OCI-LY3 (cell line): ENCODE measurements at regions not wholly inside any gene's neighbourhood (a gene's known extent, or its start where the extent isn't known, plus 50 kb on each side); places are given as distances from the start of the nearest gene placed in this dataset.

Experiments used
- EZH2phosphoT487 ChIP-seq: fragments of 200-600 bp; shearing (Covaris generic); IDR thresholded peaks from 2 replicates; pipeline ENCODE4 v1.6.1; 2018; ENCODE audit warnings: antibody characterized with exemption, mixed run types, low read depth
- TF ChIP-seq, protein P1 (sequence below): fragments of 200-600, 300-600 bp; sonication (generic); IDR thresholded peaks from 2 replicates; pipeline ENCODE4 v1.5.1; 2014; ENCODE audit warnings: antibody characterized with exemption, low read length, low read depth

DNA sequence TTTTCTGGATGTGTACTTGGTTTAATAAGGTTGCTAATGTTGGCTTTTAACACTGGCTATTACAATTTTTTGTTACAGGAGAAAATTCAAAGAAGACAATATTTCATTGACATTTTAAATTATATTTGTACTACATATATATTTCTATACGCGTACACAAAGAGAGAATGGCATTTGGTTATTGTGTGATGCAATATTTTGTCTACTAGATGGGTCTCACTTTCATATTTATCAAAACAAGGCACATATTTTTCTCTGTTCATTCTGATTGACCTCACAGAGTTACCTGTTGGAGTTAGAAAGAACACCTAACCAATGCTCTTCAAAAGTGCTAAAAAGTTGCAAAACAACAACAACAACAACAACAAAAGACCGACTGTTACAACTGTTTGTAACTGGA, 50.2 kb upstream of the VGLL3 start:
- TF ChIP-seq, protein P1, sequence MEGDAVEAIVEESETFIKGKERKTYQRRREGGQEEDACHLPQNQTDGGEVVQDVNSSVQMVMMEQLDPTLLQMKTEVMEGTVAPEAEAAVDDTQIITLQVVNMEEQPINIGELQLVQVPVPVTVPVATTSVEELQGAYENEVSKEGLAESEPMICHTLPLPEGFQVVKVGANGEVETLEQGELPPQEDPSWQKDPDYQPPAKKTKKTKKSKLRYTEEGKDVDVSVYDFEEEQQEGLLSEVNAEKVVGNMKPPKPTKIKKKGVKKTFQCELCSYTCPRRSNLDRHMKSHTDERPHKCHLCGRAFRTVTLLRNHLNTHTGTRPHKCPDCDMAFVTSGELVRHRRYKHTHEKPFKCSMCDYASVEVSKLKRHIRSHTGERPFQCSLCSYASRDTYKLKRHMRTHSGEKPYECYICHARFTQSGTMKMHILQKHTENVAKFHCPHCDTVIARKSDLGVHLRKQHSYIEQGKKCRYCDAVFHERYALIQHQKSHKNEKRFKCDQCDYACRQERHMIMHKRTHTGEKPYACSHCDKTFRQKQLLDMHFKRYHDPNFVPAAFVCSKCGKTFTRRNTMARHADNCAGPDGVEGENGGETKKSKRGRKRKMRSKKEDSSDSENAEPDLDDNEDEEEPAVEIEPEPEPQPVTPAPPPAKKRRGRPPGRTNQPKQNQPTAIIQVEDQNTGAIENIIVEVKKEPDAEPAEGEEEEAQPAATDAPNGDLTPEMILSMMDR: no peak
- no peak for TF ChIP-seq EZH2phosphoT487
